ENCODE measurements at regions not wholly inside any gene's neighbourhood (a gene's known extent, or its start where the extent isn't known, plus 50 kb on each side); places are given as distances from the start of the nearest gene placed in this dataset.

DNA sequence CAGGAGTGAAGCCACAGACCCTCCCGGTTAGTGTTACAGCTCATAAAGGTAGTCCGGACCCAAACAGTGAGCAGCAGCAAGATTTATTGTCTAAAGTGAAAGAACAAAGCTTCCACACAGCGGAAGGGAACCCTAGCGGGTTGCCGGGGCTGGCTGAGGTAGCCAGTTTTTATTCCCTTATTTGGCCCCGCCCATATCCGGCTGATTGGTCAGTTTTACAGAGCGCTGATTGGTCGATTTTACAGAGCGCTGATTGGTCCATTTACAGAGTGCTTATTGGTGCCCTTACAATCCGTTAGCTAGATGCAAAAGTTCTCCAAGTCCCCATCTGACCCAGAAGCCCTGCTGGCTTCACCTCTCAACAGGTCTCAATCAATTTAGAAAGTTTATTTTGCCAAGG lies 126.0 kb upstream of the RFC3 start:
- DNase-seq, result no peak
- Histone ChIP-seq H3K56ac (ENCODE audit: insufficient read length, low read depth, low read length) (no peak overlapping the region), H3K14ac (ENCODE audit: insufficient read depth, low read length) (no peak overlapping the region), H3K4me1 (ENCODE audit: insufficient read depth, low read length) (no peaks in the 10 kb centered on the region), H2BK5ac (ENCODE audit: insufficient read length, low read length) (no peak overlapping the region), H3K79me2 (ENCODE audit: insufficient read depth, low read length) (no peaks in the 10 kb centered on the region), H2BK120ac (ENCODE audit: low read depth, low read length, poor library complexity, severe bottlenecking) (no peak overlapping the region), H4K8ac (replicated peaks; ENCODE audit: insufficient read length, low read depth, low read length) (no peak overlapping the region), H4K91ac (ENCODE audit: insufficient read length, low read depth, low read length) (no peak overlapping the region), H2BK12ac (ENCODE audit: insufficient read length, low read depth, low read length) (no peak overlapping the region), H2BK15ac (ENCODE audit: low read depth, low read length) (no peak overlapping the region), H3T11ph (ENCODE audit: low read length) (no peak overlapping the region), H4K20me1 (ENCODE audit: control insufficient read depth, insufficient read depth, insufficient read length) (no peaks in the 10 kb centered on the region), H3K79me1 (ENCODE audit: insufficient read depth, low read depth, low read length, poor library complexity, severe bottlenecking) (no peaks in the 10 kb centered on the region), H3K4me2 (ENCODE audit: insufficient read depth, insufficient read length, low read length) (no peak overlapping the region), H3K18ac (ENCODE audit: insufficient read length, low read depth, low read length) (no peak overlapping the region), H3K9me3 (ENCODE audit: control insufficient read depth, low read depth, low read length) (no peaks in the 10 kb centered on the region), H3K23me2 (ENCODE audit: insufficient read length, low read depth, low read length, poor library complexity, severe bottlenecking) (no peaks in the 10 kb centered on the region), H2AK5ac (ENCODE audit: insufficient read length, low read length) (no peak overlapping the region), H3K27me3 (ENCODE audit: insufficient read depth, low read length) (no peaks in the 10 kb centered on the region), H4K5ac (ENCODE audit: insufficient read length, low read depth, low read length) (no peak overlapping the region), H3K27ac (ENCODE audit: insufficient read length, low read depth, low read length) (no peak overlapping the region), H3K9ac (ENCODE audit: extremely low read depth, insufficient read length, low read length) (no peak overlapping the region), H3K4ac (ENCODE audit: low read depth, low read length) (no peak overlapping the region), H2BK20ac (ENCODE audit: low read depth, low read length, poor library complexity, severe bottlenecking) (no peak overlapping the region), H2AFZ (ENCODE audit: low read length) (no peak overlapping the region), H3K23ac (ENCODE audit: insufficient read length, low read depth, low read length) (no peak overlapping the region)
- TF ChIP-seq, protein P1, sequence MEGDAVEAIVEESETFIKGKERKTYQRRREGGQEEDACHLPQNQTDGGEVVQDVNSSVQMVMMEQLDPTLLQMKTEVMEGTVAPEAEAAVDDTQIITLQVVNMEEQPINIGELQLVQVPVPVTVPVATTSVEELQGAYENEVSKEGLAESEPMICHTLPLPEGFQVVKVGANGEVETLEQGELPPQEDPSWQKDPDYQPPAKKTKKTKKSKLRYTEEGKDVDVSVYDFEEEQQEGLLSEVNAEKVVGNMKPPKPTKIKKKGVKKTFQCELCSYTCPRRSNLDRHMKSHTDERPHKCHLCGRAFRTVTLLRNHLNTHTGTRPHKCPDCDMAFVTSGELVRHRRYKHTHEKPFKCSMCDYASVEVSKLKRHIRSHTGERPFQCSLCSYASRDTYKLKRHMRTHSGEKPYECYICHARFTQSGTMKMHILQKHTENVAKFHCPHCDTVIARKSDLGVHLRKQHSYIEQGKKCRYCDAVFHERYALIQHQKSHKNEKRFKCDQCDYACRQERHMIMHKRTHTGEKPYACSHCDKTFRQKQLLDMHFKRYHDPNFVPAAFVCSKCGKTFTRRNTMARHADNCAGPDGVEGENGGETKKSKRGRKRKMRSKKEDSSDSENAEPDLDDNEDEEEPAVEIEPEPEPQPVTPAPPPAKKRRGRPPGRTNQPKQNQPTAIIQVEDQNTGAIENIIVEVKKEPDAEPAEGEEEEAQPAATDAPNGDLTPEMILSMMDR (conservative IDR thresholded peaks at IDR 0.05), result no peak
- no peak overlapping the region for H3K4me3 Mint-ChIP-seq
- peaks cover 24 to 33% (median 30%) of the 10 kb centered on the region in 3 experiments for H3K36me3 Mint-ChIP-seq (ENCODE audit: insufficient read depth in 1 of 3, low read depth in 3 of 3)
- peaks cover 6 to 7% of the 10 kb centered on the region in 2 experiments for H3K4me1 Mint-ChIP-seq
- H3K27ac Mint-ChIP-seq, result peak overlapping the region in 1 of 3 experiments; percentile 77; a peak in 2 of 7 replicates
- no CpG with 5 or more reads among the region's 11 CpGs for WGBS (ENCODE audit: extremely low coverage, insufficient read length, low lambda C conversion rate)
- peaks cover 29 to 40% of the 10 kb centered on the region in 2 experiments for H3K9me3 Mint-ChIP-seq
- H3K27me3 Mint-ChIP-seq (ENCODE audit: low read depth), result no peaks in the 10 kb centered on the region
